H9 (cell line): ENCODE measurements at regions not wholly inside any gene's neighbourhood (a gene's known extent, or its start where the extent isn't known, plus 50 kb on each side); places are given as distances from the start of the nearest gene placed in this dataset.

Experiments used
- DNase-seq: peaks from one replicate; pipeline ENCODE4 v3.0.0-alpha.2; 2017
- H2AFZ ChIP-seq: one replicate; pipeline ENCODE4 v1.6.1; 2013; ENCODE audit warnings: mild to moderate bottlenecking, low read length, control low read depth, moderate library complexity
- H2AK5ac ChIP-seq: 2 replicates; pipeline ENCODE4 v1.6.1; 2013; ENCODE audit warnings: low read length, control low read depth, mixed read lengths; ENCODE audit not compliant: insufficient read length
- H2BK120ac ChIP-seq: one replicate; pipeline ENCODE4 v1.6.1; 2013; ENCODE audit warnings: low read depth, mild to moderate bottlenecking, low read length, control low read depth, inconsistent platforms; ENCODE audit not compliant: poor library complexity, severe bottlenecking
- H2BK12ac ChIP-seq: 2 replicates; pipeline ENCODE4 v1.6.1; 2013; ENCODE audit warnings: low read length, control low read depth, mixed read lengths, low read depth; ENCODE audit not compliant: insufficient read length
- H2BK15ac ChIP-seq: 2 replicates; pipeline ENCODE4 v1.6.1; 2013; ENCODE audit warnings: low read depth, low read length, control low read depth
- H2BK20ac ChIP-seq: one replicate; pipeline ENCODE4 v1.6.1; 2013; ENCODE audit warnings: low read depth, mild to moderate bottlenecking, low read length, control low read depth, inconsistent platforms; ENCODE audit not compliant: poor library complexity, severe bottlenecking
- H2BK5ac ChIP-seq: 2 replicates; pipeline ENCODE4 v1.6.1; 2013; ENCODE audit warnings: low read length, control low read depth, mixed read lengths; ENCODE audit not compliant: insufficient read length
- H3K14ac ChIP-seq: 2 replicates; pipeline ENCODE4 v1.6.1; 2013; ENCODE audit warnings: low read length, control low read depth; ENCODE audit not compliant: insufficient read depth
- H3K18ac ChIP-seq: 2 replicates; pipeline ENCODE4 v1.6.1; 2013; ENCODE audit warnings: low read depth, mild to moderate bottlenecking, mixed read lengths, low read length, control low read depth; ENCODE audit not compliant: insufficient read length
- H3K23ac ChIP-seq: 2 replicates; pipeline ENCODE4 v1.6.1; 2013; ENCODE audit warnings: low read length, control low read depth, mixed read lengths, low read depth; ENCODE audit not compliant: insufficient read length
- H3K23me2 ChIP-seq: 2 replicates; pipeline ENCODE4 v1.6.1; 2013; ENCODE audit warnings: low read depth, mild to moderate bottlenecking, mixed read lengths, low read length, control low read depth; ENCODE audit not compliant: insufficient read length, poor library complexity, severe bottlenecking
- H3K27ac ChIP-seq: 2 replicates; pipeline ENCODE4 v1.5.1; 2013; ENCODE audit warnings: low read length, control low read depth, mixed read lengths, low read depth; ENCODE audit not compliant: insufficient read length
- H3K27me3 ChIP-seq: 2 replicates; pipeline ENCODE4 v1.6.1; 2013; ENCODE audit warnings: low read length, control low read depth, inconsistent platforms; ENCODE audit not compliant: insufficient read depth
- H3K4ac ChIP-seq: 2 replicates; pipeline ENCODE4 v1.6.1; 2013; ENCODE audit warnings: low read depth, mild to moderate bottlenecking, control low read depth, inconsistent platforms, low read length, moderate library complexity
- H3K4me1 ChIP-seq: 2 replicates; pipeline ENCODE4 v1.6.1; 2013; ENCODE audit warnings: low read length, control low read depth, inconsistent platforms; ENCODE audit not compliant: insufficient read depth
- H3K4me2 ChIP-seq: 2 replicates; pipeline ENCODE4 v1.6.1; 2013; ENCODE audit warnings: low read length, control low read depth, mixed read lengths; ENCODE audit not compliant: insufficient read length, insufficient read depth
- H3K56ac ChIP-seq: 2 replicates; pipeline ENCODE4 v1.6.1; 2013; ENCODE audit warnings: low read depth, mild to moderate bottlenecking, mixed read lengths, low read length, control low read depth; ENCODE audit not compliant: insufficient read length
- H3K79me1 ChIP-seq: 2 replicates; pipeline ENCODE4 v1.6.1; 2013; ENCODE audit warnings: low read depth, mild to moderate bottlenecking, moderate library complexity, low read length, control low read depth, inconsistent platforms; ENCODE audit not compliant: insufficient read depth, poor library complexity, severe bottlenecking
- H3K79me2 ChIP-seq: 2 replicates; pipeline ENCODE4 v1.6.1; 2013; ENCODE audit warnings: low read length, control low read depth, inconsistent platforms; ENCODE audit not compliant: insufficient read depth
- H3K9ac ChIP-seq: 2 replicates; pipeline ENCODE4 v1.6.1; 2013; ENCODE audit warnings: low read length, control low read depth, mixed read lengths; ENCODE audit not compliant: insufficient read length; ENCODE audit errors: extremely low read depth
- H3K9me3 ChIP-seq: one replicate; pipeline ENCODE4 v1.6.1; 2013; ENCODE audit warnings: low read depth, low read length, inconsistent platforms; ENCODE audit not compliant: control insufficient read depth
- H3T11ph ChIP-seq: one replicate; pipeline ENCODE4 v1.6.1; 2013; ENCODE audit warnings: mild to moderate bottlenecking, low read length, control low read depth, inconsistent platforms
- H4K20me1 ChIP-seq: one replicate; pipeline ENCODE4 v1.6.1; 2013; ENCODE audit not compliant: control insufficient read depth, insufficient read length, insufficient read depth
- H4K5ac ChIP-seq: 2 replicates; pipeline ENCODE4 v1.6.1; 2013; ENCODE audit warnings: low read depth, mild to moderate bottlenecking, mixed read lengths, low read length, control low read depth; ENCODE audit not compliant: insufficient read length
- H4K8ac ChIP-seq: replicated peaks from 2 replicates; pipeline ENCODE4 v1.6.1; 2013; ENCODE audit warnings: low read length, control low read depth, mixed read lengths, low read depth; ENCODE audit not compliant: insufficient read length
- H4K91ac ChIP-seq: 2 replicates; pipeline ENCODE4 v1.6.1; 2013; ENCODE audit warnings: low read depth, mild to moderate bottlenecking, moderate library complexity, mixed read lengths, low read length, control low read depth; ENCODE audit not compliant: insufficient read length
- H3K27ac Mint-ChIP-seq, 3 experiments: 2 replicates in 2 of 3; 3 replicates in 1 of 3; pipeline ENCODE4 v1.8.0; 2020 to 2021; ENCODE audit warnings: mixed read lengths in 3 of 3, mild to moderate bottlenecking in 1 of 3, moderate library complexity in 1 of 3
- H3K27me3 Mint-ChIP-seq: 2 replicates; pipeline ENCODE4 v1.8.0; 2021; ENCODE audit warnings: low read depth, mild to moderate bottlenecking, moderate library complexity, mixed read lengths
- H3K36me3 Mint-ChIP-seq, 3 experiments: 2 replicates in 2 of 3; 3 replicates in 1 of 3; pipeline ENCODE4 v1.8.0; 2020 to 2021; ENCODE audit warnings: low read depth in 3 of 3, mixed read lengths in 3 of 3; ENCODE audit not compliant: insufficient read depth in 1 of 3
- H3K4me1 Mint-ChIP-seq, 2 experiments: 2 replicates each; pipeline ENCODE4 v1.8.0; 2020; ENCODE audit warnings: mixed read lengths in 2 of 2
- H3K4me3 Mint-ChIP-seq, 2 experiments: 2 replicates in 1 of 2; 3 replicates in 1 of 2; pipeline ENCODE4 v1.8.0; 2020 to 2021; ENCODE audit warnings: mild to moderate bottlenecking in 2 of 2, mixed read lengths in 2 of 2, moderate library complexity in 1 of 2
- H3K9me3 Mint-ChIP-seq, 2 experiments: 2 replicates in 1 of 2; 3 replicates in 1 of 2; pipeline ENCODE4 v1.8.0; 2020; ENCODE audit warnings: mild to moderate bottlenecking in 2 of 2, mixed read lengths in 2 of 2, moderate library complexity in 1 of 2
- WGBS: extraction: QIAGEN DNeasy Blood & Tissue Kit; methylation state at CpG from one replicate; pipeline ENCODE4 v1.1.7; 2013; ENCODE audit warnings: missing lambda C conversion rate, low lambda C conversion rate, mixed read lengths; ENCODE audit not compliant: insufficient read length; ENCODE audit errors: extremely low coverage; 5-methylcytosine and 5-hydroxymethylcytosine counted together
- TF ChIP-seq, protein P1 (sequence below): fragments of 200-600 bp; sonication (generic); conservative IDR thresholded peaks from 3 replicates; pipeline ENCODE4 v1.8.0; 2021; ENCODE audit warnings: antibody characterized with exemption, mild to moderate bottlenecking

DNA sequence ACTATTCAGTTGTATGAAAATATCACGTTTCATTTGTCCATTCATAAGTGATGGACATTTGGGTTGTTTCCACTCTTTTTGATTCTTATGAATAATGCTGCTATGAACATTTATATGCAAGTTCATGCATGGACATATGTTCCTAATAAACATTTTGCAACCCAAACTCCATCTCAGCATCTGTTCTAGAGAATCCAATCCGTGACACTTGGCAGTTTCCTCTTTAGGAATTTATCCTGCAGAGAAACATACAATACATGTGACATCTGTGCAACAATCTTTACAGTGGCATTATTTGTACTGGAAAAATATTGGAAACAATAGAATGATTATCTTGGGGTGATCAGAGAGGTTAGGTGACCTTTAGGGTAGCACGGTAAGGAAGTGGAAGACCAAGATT, 290.8 kb upstream of the SRRM4 start:
- no CpG with 5 or more reads among the region's 3 CpGs for WGBS
- peaks cover 6 to 10% of the 10 kb centered on the region in 2 experiments for H3K4me1 Mint-ChIP-seq
- no peak overlapping the region for H3K4me3 Mint-ChIP-seq

More for the DNA sequence above, 290.8 kb upstream of the SRRM4 start:
- H3K4me2 ChIP-seq, result no peak overlapping the region
- H3K9me3 ChIP-seq, result no peaks in the 10 kb centered on the region
- H3K18ac ChIP-seq, result no peak overlapping the region
- H2AK5ac ChIP-seq, result no peak overlapping the region
- no peaks in the 10 kb centered on the region for H4K20me1 ChIP-seq
- H2BK5ac ChIP-seq, result no peak overlapping the region
- no peaks in the 10 kb centered on the region for H3K79me1 ChIP-seq
- H3K79me2 ChIP-seq, result no peaks in the 10 kb centered on the region
- no peak overlapping the region for H4K91ac ChIP-seq
- no peaks in the 10 kb centered on the region; the same call in 1 of the 2 replicates for H3K4me1 ChIP-seq
- no peaks in the 10 kb centered on the region for H3K36me3 Mint-ChIP-seq
- H3K9me3 Mint-ChIP-seq, result no peaks in the 10 kb centered on the region
- TF ChIP-seq, protein P1, sequence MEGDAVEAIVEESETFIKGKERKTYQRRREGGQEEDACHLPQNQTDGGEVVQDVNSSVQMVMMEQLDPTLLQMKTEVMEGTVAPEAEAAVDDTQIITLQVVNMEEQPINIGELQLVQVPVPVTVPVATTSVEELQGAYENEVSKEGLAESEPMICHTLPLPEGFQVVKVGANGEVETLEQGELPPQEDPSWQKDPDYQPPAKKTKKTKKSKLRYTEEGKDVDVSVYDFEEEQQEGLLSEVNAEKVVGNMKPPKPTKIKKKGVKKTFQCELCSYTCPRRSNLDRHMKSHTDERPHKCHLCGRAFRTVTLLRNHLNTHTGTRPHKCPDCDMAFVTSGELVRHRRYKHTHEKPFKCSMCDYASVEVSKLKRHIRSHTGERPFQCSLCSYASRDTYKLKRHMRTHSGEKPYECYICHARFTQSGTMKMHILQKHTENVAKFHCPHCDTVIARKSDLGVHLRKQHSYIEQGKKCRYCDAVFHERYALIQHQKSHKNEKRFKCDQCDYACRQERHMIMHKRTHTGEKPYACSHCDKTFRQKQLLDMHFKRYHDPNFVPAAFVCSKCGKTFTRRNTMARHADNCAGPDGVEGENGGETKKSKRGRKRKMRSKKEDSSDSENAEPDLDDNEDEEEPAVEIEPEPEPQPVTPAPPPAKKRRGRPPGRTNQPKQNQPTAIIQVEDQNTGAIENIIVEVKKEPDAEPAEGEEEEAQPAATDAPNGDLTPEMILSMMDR, result no peak
- H3K23ac ChIP-seq, result no peak overlapping the region
- H2BK120ac ChIP-seq, result no peak overlapping the region
- H3K23me2 ChIP-seq, result no peaks in the 10 kb centered on the region
- no peak overlapping the region for H3K56ac ChIP-seq
- no peak overlapping the region for H2BK20ac ChIP-seq
- H3K9ac ChIP-seq, result no peak overlapping the region
- H4K8ac ChIP-seq, result no peak overlapping the region
- no peak overlapping the region for H2AFZ ChIP-seq
- H3K14ac ChIP-seq, result no peak overlapping the region
- no peak overlapping the region for H2BK15ac ChIP-seq
- no peak overlapping the region for H3K27ac ChIP-seq
- no peak for DNase-seq
- no peak overlapping the region for H3T11ph ChIP-seq
- no peak overlapping the region for H3K27ac Mint-ChIP-seq
- H3K27me3 Mint-ChIP-seq, result no peaks in the 10 kb centered on the region; the same call in 1 of the 2 replicates
- H3K27me3 ChIP-seq, result no peaks in the 10 kb centered on the region
- H3K4ac ChIP-seq, result no peak overlapping the region
- no peak overlapping the region for H2BK12ac ChIP-seq
- no peak overlapping the region for H4K5ac ChIP-seq
